Spleen (tissue), 11 donors: ENCODE measurements at regions not wholly inside any gene's neighbourhood (a gene's known extent, or its start where the extent isn't known, plus 50 kb on each side); places are given as distances from the start of the nearest gene placed in this dataset.
"Not testable (repeated sequence)": the region's sequence is repeated elsewhere in the genome, so short reads cannot be mapped to it uniquely, and the experiment has no call there.

Experiments used
- DNase-seq: peaks from one replicate; pipeline ENCODE4 v3.0.0-alpha.2; 2020
- H3K27ac ChIP-seq, 8 donors: fragments of 200-600 bp; sonication (generic) in 7 of 8; 1 replicate in 4 of 8; 2 replicates in 4 of 8; pipeline versions ENCODE4 v1.5.0 to v1.8.0; 2016 to 2021; ENCODE audit warnings: inconsistent platforms in 4 of 8, mild to moderate bottlenecking in 4 of 8, moderate library complexity in 1 of 8
- H3K27me3 ChIP-seq, 7 donors: fragments of 200-600 bp; sonication (generic) in 6 of 7; replicated peaks in 1 of 7; 1 replicate in 4 of 7; 2 replicates in 3 of 7; pipeline versions ENCODE4 v1.5.0 to v1.8.0; 2016 to 2021; ENCODE audit warnings: inconsistent platforms in 3 of 7, mild to moderate bottlenecking in 1 of 7
- H3K36me3 ChIP-seq, 6 donors: fragments of 200-600 bp; sonication (generic) in 5 of 6; 1 replicate in 4 of 6; 2 replicates in 2 of 6; pipeline versions ENCODE4 v1.5.0 to v1.8.0; 2016 to 2021; ENCODE audit warnings: inconsistent platforms in 2 of 6
- H3K4me1 ChIP-seq, 6 donors: fragments of 200-600 bp; sonication (generic) in 5 of 6; 1 replicate in 3 of 6; 2 replicates in 3 of 6; pipeline versions ENCODE4 v1.5.0 to v1.8.0; 2016 to 2021; ENCODE audit warnings: inconsistent platforms in 3 of 6
- H3K4me3 ChIP-seq, 8 donors: fragments of 200-600 bp; sonication (generic) in 7 of 8; 1 replicate in 4 of 8; 2 replicates in 4 of 8; pipeline versions ENCODE4 v1.5.0 to v1.8.0; 2016 to 2021; ENCODE audit warnings: inconsistent platforms in 4 of 8, mild to moderate bottlenecking in 4 of 8, moderate library complexity in 2 of 8
- H3K9me3 ChIP-seq, 8 donors: fragments of 200-600 bp; sonication (generic) in 7 of 8; 1 replicate in 4 of 8; 2 replicates in 4 of 8; pipeline versions ENCODE4 v1.5.0 to v1.8.0; 2016 to 2021; ENCODE audit warnings: inconsistent platforms in 4 of 8
- POLR2A ChIP-seq, 3 donors: fragments of 450-650 bp; IDR thresholded peaks; one replicate each; pipeline ENCODE4 v1.5.1; 2017; ENCODE audit warnings: antibody characterized with exemption in 3 of 3, mild to moderate bottlenecking in 1 of 3
- POLR2AphosphoS5 ChIP-seq, 3 donors: sonication (generic); formaldehyde crosslinking; IDR thresholded peaks; one replicate each; pipeline ENCODE4 v1.5.1; 2017; ENCODE audit warnings: antibody characterized with exemption in 3 of 3
- WGBS, 5 donors: extraction: QIAGEN DNeasy Blood & Tissue Kit in 3 of 5; methylation state at CpG; one replicate each; pipeline versions ENCODE4 v1.1.5 to v1.1.7; 2013 to 2018; 5-methylcytosine and 5-hydroxymethylcytosine counted together
- intact Hi-C: fragments of 100-400 bp; cut with DNase I; formaldehyde crosslinking; loops from one replicate; pipeline ENCODE4 v1.15.0; 2023; ENCODE audit warnings: low total_unique reads
- TF ChIP-seq, protein P1 (sequence below), 11 experiments: fragments of 200-600 bp in 7 of 11; fragments of 450-650 bp in 4 of 11; sonication (generic) in 4 of 11; IDR thresholded peaks in 8 of 11; conservative IDR thresholded peaks in 3 of 11; 1 replicate in 7 of 11; 2 replicates in 4 of 11; pipeline versions ENCODE4 v1.4.0 to v1.8.0; 2016 to 2021; ENCODE audit warnings: antibody characterized with exemption in 11 of 11, inconsistent platforms in 4 of 11, mild to moderate bottlenecking in 1 of 11
- donor health status: healthy with polysubstance abuse.
- donor health status: DM: no; HTN: no; CAD: no; lungs with moderate emphysema.
- donor health status: DM: no; HTN: no; CAD: no.
- donor health status: Bipolar disorder and iron deficiency.
- donor health status: healthy.
- donor health status: DM: no; HTN: no; CAD: no.
- donor health status: DM: yes; HTN: yes; CAD: no.

DNA sequence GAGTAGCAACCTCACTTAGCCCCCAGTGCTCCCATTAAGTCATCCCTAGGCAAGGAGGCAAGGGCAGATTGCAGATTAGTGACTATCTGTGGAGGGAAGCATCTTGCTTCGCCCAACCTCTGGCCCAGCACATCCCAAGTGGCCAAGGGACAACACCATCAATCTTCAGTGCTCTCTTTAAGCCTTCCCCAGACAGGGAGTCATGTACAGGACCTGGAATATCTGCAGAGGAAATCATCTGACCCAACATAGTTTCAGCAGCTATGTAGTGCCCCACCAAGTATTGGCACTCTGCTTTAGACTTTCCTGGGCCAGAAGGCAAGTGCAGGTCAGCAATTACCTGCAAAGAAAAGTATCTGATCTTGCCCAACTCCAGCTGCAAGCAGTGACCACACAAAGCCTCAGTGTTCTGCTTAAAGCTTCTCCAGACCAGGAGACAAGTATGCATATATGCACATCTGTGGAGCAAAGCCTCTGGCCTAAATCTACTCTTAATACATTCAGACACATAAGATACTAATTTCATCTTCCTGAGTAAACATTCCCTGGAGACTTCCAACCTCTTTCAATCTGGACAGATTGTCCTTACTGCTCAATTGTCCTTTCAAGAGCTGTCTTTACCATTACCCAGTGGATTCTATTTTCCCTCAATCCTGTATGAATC, 224.8 kb upstream of the VLDLR start:
- no peaks in the 10 kb centered on the region for H3K36me3 ChIP-seq
- TF ChIP-seq POLR2AphosphoS5 (IDR thresholded peaks at IDR 0.05) = no peak
- TF ChIP-seq, protein P1, sequence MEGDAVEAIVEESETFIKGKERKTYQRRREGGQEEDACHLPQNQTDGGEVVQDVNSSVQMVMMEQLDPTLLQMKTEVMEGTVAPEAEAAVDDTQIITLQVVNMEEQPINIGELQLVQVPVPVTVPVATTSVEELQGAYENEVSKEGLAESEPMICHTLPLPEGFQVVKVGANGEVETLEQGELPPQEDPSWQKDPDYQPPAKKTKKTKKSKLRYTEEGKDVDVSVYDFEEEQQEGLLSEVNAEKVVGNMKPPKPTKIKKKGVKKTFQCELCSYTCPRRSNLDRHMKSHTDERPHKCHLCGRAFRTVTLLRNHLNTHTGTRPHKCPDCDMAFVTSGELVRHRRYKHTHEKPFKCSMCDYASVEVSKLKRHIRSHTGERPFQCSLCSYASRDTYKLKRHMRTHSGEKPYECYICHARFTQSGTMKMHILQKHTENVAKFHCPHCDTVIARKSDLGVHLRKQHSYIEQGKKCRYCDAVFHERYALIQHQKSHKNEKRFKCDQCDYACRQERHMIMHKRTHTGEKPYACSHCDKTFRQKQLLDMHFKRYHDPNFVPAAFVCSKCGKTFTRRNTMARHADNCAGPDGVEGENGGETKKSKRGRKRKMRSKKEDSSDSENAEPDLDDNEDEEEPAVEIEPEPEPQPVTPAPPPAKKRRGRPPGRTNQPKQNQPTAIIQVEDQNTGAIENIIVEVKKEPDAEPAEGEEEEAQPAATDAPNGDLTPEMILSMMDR (IDR thresholded peaks at IDR 0.05 in 8 of 11, conservative IDR thresholded peaks at IDR 0.05 in 3 of 11) = no peak
- no peak for TF ChIP-seq POLR2A (IDR thresholded peaks at IDR 0.05)
- DNase-seq = no peak
- no peak overlapping the region for H3K27ac ChIP-seq
- intact Hi-C loops = no loop called here
- H3K4me1 ChIP-seq = no peaks in the 10 kb centered on the region
- no peak overlapping the region for H3K4me3 ChIP-seq
- peaks cover 0 to 8% (median 0%) of the 10 kb centered on the region in 8 donors for H3K9me3 ChIP-seq
- WGBS, 5 donors = 0 to 84% (median 22%) methylated on average over 1 of the region's 1 CpG
- H3K27me3 ChIP-seq = no peaks in the 10 kb centered on the region

DNA sequence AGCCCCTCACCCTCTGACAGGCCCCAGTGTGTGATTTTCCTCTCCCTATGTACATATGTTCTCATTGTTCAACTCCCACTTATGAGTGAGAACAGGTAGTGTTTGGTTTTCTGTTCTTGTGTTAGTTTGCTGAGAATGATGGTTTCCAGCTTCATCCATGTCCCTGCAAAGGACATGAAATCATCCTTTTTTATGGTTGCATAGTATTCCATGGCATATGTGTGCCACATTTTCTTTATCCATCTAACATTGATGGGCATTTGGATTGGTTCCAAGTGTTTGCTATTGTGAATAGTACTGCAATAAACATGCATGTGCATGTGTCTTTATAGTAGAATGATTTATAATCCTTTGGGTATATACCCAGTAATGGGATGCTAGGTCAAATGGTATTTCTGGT, 223.7 kb upstream of the VLDLR start:
- H3K36me3 ChIP-seq, H3K27ac ChIP-seq, H3K9me3 ChIP-seq, H3K4me3 ChIP-seq, intact Hi-C loops, H3K4me1 ChIP-seq, H3K27me3 ChIP-seq, DNase-seq: not testable (repeated sequence)

DNA sequence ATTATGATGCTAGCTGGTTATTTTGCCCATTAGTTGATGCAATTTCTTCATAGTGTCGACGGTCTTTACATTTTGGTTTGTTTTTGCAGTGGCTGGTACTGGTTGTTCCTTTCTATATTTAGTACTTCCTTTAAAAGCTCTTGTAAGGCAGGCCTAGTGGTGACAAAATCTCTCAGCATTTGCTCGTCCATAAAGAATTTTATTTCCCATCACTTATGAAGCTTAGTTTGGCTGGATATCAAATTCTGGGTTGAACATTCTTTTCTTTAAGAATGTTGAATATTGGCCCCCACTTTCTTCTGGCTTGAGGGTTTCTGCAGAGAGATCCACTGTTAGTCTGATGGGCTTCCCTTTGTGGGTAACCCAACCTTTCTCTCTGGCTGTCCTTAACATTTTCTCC, 219.8 kb upstream of the VLDLR start:
- 41 to 60% (median 54%) methylated on average over 3 of the region's 3 CpGs for WGBS, 5 donors
- H3K27me3 ChIP-seq, H3K27ac ChIP-seq, intact Hi-C loops, H3K4me3 ChIP-seq, H3K36me3 ChIP-seq, H3K4me1 ChIP-seq, DNase-seq: not testable (repeated sequence)
- peaks cover 0 to 41% (median 24%) of the 10 kb centered on the region in 8 donors for H3K9me3 ChIP-seq

DNA sequence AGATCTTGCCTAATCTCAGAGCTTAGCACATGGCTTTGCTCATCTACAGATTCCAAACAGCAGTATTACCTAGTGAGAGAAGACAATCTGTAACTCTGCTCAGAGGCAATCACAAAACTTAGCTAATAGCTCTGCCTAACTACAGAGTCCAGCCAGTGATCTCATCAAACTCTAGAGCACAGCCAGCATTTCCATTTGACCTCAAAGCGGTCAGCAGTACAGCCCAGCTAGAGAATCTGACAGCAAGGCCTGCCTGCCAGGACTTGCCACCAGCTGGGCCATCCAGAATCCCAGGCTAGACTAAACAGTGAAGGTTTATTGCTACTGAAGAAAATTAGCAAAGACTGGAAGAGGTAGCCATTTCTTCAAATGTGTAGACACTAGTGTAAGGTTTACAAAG, 217.9 kb upstream of the VLDLR start:
- Histone ChIP-seq H3K4me1 (no peaks in the 10 kb centered on the region), H3K36me3 (no peaks in the 10 kb centered on the region), H3K9me3 (peaks cover 0 to 41% (median 22%) of the 10 kb centered on the region in 8 donors), H3K27ac (no peak overlapping the region), H3K4me3 (no peak overlapping the region), H3K27me3 (peaks cover 0 to 4% (median 0%) of the 10 kb centered on the region in 7 donors)
- WGBS, 5 donors = 0 to 84% (median 0%) methylated on average over 1 of the region's 1 CpG
- intact Hi-C loops = no loop called here
- TF ChIP-seq POLR2A (IDR thresholded peaks at IDR 0.05) (no peak), POLR2AphosphoS5 (IDR thresholded peaks at IDR 0.05) (no peak)
- TF ChIP-seq, protein P1 (IDR thresholded peaks at IDR 0.05 in 8 of 11, conservative IDR thresholded peaks at IDR 0.05 in 3 of 11) = no peak
- no peak for DNase-seq

DNA sequence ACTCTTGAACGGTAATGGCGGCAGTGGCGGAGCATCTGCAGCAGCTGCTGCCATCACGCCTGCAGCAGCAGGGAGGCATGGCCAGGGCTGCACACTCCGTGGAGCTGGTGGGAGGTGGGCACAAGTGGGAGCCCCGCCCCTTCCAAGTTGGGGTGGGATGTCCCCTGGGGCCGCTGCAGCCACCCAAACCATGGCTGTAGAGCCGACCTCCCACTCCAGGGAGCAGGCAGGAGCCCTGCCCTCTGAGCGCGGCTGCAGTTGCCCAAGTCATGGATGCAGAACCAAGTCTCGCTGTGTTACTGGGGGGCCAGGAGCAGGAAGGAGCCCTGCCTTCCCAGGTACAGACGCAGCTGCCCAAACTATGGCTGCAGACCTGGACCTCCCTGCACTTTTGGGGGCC, 215.3 kb upstream of the VLDLR start:
- Histone ChIP-seq H3K9me3 (peaks cover 0 to 41% (median 20%) of the 10 kb centered on the region in 8 donors), H3K4me1 (no peaks in the 10 kb centered on the region), H3K4me3 (no peak overlapping the region), H3K36me3 (no peaks in the 10 kb centered on the region), H3K27me3 (peaks cover 0 to 4% (median 0%) of the 10 kb centered on the region in 7 donors), H3K27ac (no peak overlapping the region)
- intact Hi-C loops = no loop called here
- 78 to 91% (median 88%) methylated on average over 8 to 12 of the region's 12 CpGs for WGBS, 5 donors
- TF ChIP-seq POLR2AphosphoS5 (IDR thresholded peaks at IDR 0.05) (no peak), POLR2A (IDR thresholded peaks at IDR 0.05) (no peak)
- TF ChIP-seq, protein P1 (IDR thresholded peaks at IDR 0.05 in 8 of 11, conservative IDR thresholded peaks at IDR 0.05 in 3 of 11) = no peak
- no peak for DNase-seq
